Body of pancreas (tissue), 4 donors: ENCODE measurements at regions not wholly inside any gene's neighbourhood (a gene's known extent, or its start where the extent isn't known, plus 50 kb on each side); places are given as distances from the start of the nearest gene placed in this dataset.

Experiments used
- POLR2A ChIP-seq, 3 donors: fragments of 450-650 bp; IDR thresholded peaks; one replicate each; pipeline ENCODE4 v1.6.1; 2016; ENCODE audit warnings: antibody characterized with exemption in 3 of 3, mild to moderate bottlenecking in 2 of 3
- TF ChIP-seq, protein P1 (sequence below), 7 experiments: fragments of 450-650 bp in 4 of 7; fragments of 200-600 bp in 3 of 7; sonication (generic) in 3 of 7; IDR thresholded peaks; one replicate each; pipeline ENCODE4 v1.5.1; 2016 to 2019; ENCODE audit warnings: antibody characterized with exemption in 7 of 7

DNA sequence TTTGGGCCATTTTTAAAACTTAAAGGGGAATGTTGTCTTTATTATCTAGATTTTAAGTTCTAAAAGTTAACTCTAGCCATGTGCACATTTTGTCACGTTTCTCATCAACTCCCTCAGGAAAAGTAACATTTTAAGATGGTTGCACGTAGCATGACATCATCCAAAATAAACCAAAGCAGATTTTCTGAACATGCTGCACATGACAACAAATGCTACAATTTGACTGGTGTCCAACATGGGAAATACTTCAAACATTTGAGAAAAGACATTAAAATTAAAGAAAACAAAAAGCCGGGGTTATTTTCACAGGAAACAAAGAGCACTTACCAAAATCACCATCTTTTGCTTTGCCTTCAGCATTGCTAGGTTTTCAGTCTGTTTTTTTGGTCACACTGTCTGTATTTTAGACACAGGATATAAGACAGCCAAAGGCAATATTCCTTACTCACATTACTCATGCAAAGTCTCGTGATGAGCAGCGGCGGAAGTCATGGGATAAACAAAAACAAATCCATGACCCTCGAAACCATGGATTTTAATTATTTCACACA lies 51.3 kb upstream of the RND3 start:
- TF ChIP-seq, protein P1, sequence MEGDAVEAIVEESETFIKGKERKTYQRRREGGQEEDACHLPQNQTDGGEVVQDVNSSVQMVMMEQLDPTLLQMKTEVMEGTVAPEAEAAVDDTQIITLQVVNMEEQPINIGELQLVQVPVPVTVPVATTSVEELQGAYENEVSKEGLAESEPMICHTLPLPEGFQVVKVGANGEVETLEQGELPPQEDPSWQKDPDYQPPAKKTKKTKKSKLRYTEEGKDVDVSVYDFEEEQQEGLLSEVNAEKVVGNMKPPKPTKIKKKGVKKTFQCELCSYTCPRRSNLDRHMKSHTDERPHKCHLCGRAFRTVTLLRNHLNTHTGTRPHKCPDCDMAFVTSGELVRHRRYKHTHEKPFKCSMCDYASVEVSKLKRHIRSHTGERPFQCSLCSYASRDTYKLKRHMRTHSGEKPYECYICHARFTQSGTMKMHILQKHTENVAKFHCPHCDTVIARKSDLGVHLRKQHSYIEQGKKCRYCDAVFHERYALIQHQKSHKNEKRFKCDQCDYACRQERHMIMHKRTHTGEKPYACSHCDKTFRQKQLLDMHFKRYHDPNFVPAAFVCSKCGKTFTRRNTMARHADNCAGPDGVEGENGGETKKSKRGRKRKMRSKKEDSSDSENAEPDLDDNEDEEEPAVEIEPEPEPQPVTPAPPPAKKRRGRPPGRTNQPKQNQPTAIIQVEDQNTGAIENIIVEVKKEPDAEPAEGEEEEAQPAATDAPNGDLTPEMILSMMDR (IDR thresholded peaks at IDR 0.05) = no peak
- TF ChIP-seq POLR2A (IDR thresholded peaks at IDR 0.05) = no peak
